BJ (cell line): ENCODE measurements at regions not wholly inside any gene's neighbourhood (a gene's known extent, or its start where the extent isn't known, plus 50 kb on each side); places are given as distances from the start of the nearest gene placed in this dataset.

Experiments used
- CTCF ChIA-PET: fragments of 350-600 bp; formaldehyde crosslinking; extraction: SDS; loops from one replicate; lab custom pipeline; 2021; ENCODE audit warnings: antibody characterized with exemption, inconsistent platforms; lab: Yijun Ruan, JAX
- POLR2A ChIA-PET: fragments of 300-600 bp; sonication (Branson Sonifier 250); formaldehyde crosslinking; extraction: SDS; loops from one replicate; lab custom pipeline; 2021; ENCODE audit warnings: antibody characterized with exemption; lab: Charles Lee
- DNase-seq: peaks from one replicate; pipeline ENCODE4 v3.0.0-alpha.2; 2011; ENCODE audit warnings: low read depth
- H3K27me3 ChIP-seq: 2 replicates; pipeline ENCODE4 v1.6.0; 2011; ENCODE audit warnings: low read length; ENCODE audit not compliant: control insufficient read depth, insufficient read depth
- H3K36me3 ChIP-seq: 2 replicates; pipeline ENCODE4 v1.5.1; 2011; ENCODE audit warnings: low read length; ENCODE audit not compliant: control insufficient read depth, insufficient read depth
- H3K4me3 ChIP-seq: 2 replicates; pipeline ENCODE4 v1.5.1; 2011; ENCODE audit warnings: low read depth, mild to moderate bottlenecking, control low read depth, low read length
- CTCF ChIP-seq: IDR thresholded peaks from 2 replicates; pipeline ENCODE4 v1.5.1; 2011; ENCODE audit warnings: low read depth, mild to moderate bottlenecking, control low read depth, inconsistent platforms, low read length, moderate library complexity; ENCODE audit not compliant: insufficient read depth

- no peak for DNase-seq
- no peak overlapping the region for H3K4me3 ChIP-seq
- H3K27me3 ChIP-seq = peaks cover 2% of the 10 kb centered on the region; the same call in 1 of the 2 replicates
- ChIA-PET CTCF (interaction anchor here (5.2 kb wide), 1 partner anchor 261 kb away, joined by 79 read pairs; no protein-coding TSS in a partner anchor), POLR2A (no interaction called here)
- H3K36me3 ChIP-seq = no peaks in the 10 kb centered on the region
- TF ChIP-seq CTCF = no peak
Measured at GRCh38 chr16:86255966-86256365, 254.4 kb upstream of the FOXF1 start.

- no peak for DNase-seq
- TF ChIP-seq CTCF = no peak
- CTCF ChIA-PET = no interaction called here
- POLR2A ChIA-PET = no interaction called here
- Histone ChIP-seq H3K4me3 (no peak overlapping the region), H3K36me3 (no peaks in the 10 kb centered on the region), H3K27me3 (peaks cover 2% of the 10 kb centered on the region; the same call in 1 of the 2 replicates)
Measured at GRCh38 chr16:86256995-86257394, 253.3 kb upstream of the FOXF1 start.

DNA sequence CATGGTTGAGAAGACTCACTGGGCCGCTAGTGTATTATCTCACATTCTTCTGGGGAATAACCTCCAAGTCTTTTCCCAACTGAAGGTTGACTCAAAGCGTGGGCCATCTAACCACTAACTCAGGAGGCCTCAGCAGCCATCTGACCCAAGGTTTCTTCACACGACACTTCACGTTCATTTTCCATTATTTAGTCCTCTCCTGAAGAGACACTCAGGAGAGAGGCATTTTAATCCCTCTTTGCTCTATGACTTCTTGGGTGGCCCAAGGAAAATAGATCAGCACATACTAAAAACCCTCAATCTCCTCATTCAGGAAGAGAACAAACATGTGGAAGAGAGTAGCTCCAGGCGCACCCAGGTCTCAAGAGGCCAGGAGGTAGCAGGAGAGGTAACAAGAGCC lies 252.8 kb upstream of the FOXF1 start:
- no peak for DNase-seq
- CTCF ChIA-PET = no interaction called here
- H3K36me3 ChIP-seq = no peaks in the 10 kb centered on the region
- H3K27me3 ChIP-seq = peaks cover 2% of the 10 kb centered on the region; the same call in 1 of the 2 replicates
- POLR2A ChIA-PET = no interaction called here
- no peak for TF ChIP-seq CTCF
- H3K4me3 ChIP-seq = no peak overlapping the region

- H3K27me3 ChIP-seq = peaks cover 2% of the 10 kb centered on the region; the same call in 1 of the 2 replicates
- POLR2A ChIA-PET = no interaction called here
- DNase-seq = no peak
- CTCF ChIA-PET = interaction anchor here (1.2 kb wide), 1 partner anchor 13 kb away, joined by 4 read pairs; no protein-coding TSS in a partner anchor
- H3K36me3 ChIP-seq = no peaks in the 10 kb centered on the region
- no peak overlapping the region for H3K4me3 ChIP-seq
- TF ChIP-seq CTCF = no peak
Measured at GRCh38 chr16:86258713-86259112, 251.6 kb upstream of the FOXF1 start.

GRCh38 chr16:86259499-86259898 lies 250.8 kb upstream of the FOXF1 start:
- Histone ChIP-seq H3K4me3 (no peak overlapping the region), H3K36me3 (no peaks in the 10 kb centered on the region), H3K27me3 (peaks cover 2% of the 10 kb centered on the region; the same call in 1 of the 2 replicates)
- DNase-seq = no peak
- ChIA-PET CTCF (interaction anchor here (1.2 to 1.6 kb wide), 4 partner anchors 13 to 261 kb away, joined by 3 to 7 read pairs (median 4); no protein-coding TSS in a partner anchor), POLR2A (no interaction called here)
- no peak for TF ChIP-seq CTCF
